HL-60 (cell line): ENCODE measurements at regions not wholly inside any gene's neighbourhood (a gene's known extent, or its start where the extent isn't known, plus 50 kb on each side); places are given as distances from the start of the nearest gene placed in this dataset.

Experiments
- DNase-seq, 2 experiments: peaks; one replicate each; pipeline ENCODE4 v3.0.0-alpha.2; 2010 to 2020; ENCODE audit warnings: low read depth in 1 of 2, low spot score in 1 of 2
- H3K27ac ChIP-seq: fragments of 250-450 bp; sonication (Bioruptor Pico); replicated peaks from 2 replicates; pipeline ENCODE4 v1.5.1; 2020; ENCODE audit warnings: mild to moderate bottlenecking, moderate library complexity
- H3K27me3 ChIP-seq: fragments of 250-450 bp; sonication (Bioruptor Pico); 2 replicates; pipeline ENCODE4 v1.5.1; 2021; ENCODE audit warnings: mild to moderate bottlenecking, moderate library complexity; ENCODE audit not compliant: insufficient read depth, poor library complexity, severe bottlenecking
- H3K4me3 ChIP-seq: replicated peaks from 2 replicates; pipeline ENCODE4 v1.5.1; 2011; ENCODE audit warnings: mild to moderate bottlenecking, control low read depth, low read length; ENCODE audit not compliant: insufficient read depth
- GABPA ChIP-seq: IDR thresholded peaks from 2 replicates; pipeline ENCODE4 v1.6.1; 2012; ENCODE audit warnings: low read depth
- POLR2AphosphoS5 ChIP-seq: IDR thresholded peaks from 2 replicates; pipeline ENCODE4 v1.6.1; 2012; ENCODE audit warnings: low read depth
- SPI1 ChIP-seq: IDR thresholded peaks from 2 replicates; pipeline ENCODE4 v1.6.1; 2012; ENCODE audit warnings: low read depth, mild to moderate bottlenecking, borderline replicate concordance
- TF ChIP-seq, protein P1 (sequence below): IDR thresholded peaks from one replicate; pipeline ENCODE4 v1.5.1; 2011; ENCODE audit warnings: low read length, control low read depth, inconsistent platforms; ENCODE audit not compliant: insufficient read depth
- TF ChIP-seq, protein P2 (sequence below): IDR thresholded peaks from 2 replicates; pipeline ENCODE4 v1.6.1; 2012; ENCODE audit warnings: low read depth; ENCODE audit not compliant: insufficient replicate concordance

DNA sequence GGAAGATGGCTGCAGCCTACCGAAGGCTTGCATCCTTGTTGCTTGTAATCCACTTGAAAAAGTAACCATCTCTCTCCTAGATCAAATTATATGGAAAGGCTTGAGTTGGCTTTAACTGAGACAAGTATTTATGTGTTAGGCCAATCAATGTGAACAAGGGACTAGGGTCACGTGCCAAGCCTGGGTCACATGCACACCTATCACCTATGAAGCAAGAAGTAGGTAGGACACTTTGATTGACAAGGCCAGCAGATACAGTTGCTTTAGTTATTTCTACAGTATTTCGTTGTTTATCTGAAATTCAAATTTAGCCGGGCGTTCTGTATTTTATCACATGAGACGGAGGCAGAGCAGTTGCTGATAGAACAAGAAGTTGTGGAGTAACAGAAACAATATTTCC lies 212.3 kb upstream of the OTX2 start:
- TF ChIP-seq POLR2AphosphoS5 (no peak), GABPA (no peak), SPI1 (no peak)
- TF ChIP-seq, protein P1, sequence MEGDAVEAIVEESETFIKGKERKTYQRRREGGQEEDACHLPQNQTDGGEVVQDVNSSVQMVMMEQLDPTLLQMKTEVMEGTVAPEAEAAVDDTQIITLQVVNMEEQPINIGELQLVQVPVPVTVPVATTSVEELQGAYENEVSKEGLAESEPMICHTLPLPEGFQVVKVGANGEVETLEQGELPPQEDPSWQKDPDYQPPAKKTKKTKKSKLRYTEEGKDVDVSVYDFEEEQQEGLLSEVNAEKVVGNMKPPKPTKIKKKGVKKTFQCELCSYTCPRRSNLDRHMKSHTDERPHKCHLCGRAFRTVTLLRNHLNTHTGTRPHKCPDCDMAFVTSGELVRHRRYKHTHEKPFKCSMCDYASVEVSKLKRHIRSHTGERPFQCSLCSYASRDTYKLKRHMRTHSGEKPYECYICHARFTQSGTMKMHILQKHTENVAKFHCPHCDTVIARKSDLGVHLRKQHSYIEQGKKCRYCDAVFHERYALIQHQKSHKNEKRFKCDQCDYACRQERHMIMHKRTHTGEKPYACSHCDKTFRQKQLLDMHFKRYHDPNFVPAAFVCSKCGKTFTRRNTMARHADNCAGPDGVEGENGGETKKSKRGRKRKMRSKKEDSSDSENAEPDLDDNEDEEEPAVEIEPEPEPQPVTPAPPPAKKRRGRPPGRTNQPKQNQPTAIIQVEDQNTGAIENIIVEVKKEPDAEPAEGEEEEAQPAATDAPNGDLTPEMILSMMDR = no peak
- TF ChIP-seq, protein P2, sequence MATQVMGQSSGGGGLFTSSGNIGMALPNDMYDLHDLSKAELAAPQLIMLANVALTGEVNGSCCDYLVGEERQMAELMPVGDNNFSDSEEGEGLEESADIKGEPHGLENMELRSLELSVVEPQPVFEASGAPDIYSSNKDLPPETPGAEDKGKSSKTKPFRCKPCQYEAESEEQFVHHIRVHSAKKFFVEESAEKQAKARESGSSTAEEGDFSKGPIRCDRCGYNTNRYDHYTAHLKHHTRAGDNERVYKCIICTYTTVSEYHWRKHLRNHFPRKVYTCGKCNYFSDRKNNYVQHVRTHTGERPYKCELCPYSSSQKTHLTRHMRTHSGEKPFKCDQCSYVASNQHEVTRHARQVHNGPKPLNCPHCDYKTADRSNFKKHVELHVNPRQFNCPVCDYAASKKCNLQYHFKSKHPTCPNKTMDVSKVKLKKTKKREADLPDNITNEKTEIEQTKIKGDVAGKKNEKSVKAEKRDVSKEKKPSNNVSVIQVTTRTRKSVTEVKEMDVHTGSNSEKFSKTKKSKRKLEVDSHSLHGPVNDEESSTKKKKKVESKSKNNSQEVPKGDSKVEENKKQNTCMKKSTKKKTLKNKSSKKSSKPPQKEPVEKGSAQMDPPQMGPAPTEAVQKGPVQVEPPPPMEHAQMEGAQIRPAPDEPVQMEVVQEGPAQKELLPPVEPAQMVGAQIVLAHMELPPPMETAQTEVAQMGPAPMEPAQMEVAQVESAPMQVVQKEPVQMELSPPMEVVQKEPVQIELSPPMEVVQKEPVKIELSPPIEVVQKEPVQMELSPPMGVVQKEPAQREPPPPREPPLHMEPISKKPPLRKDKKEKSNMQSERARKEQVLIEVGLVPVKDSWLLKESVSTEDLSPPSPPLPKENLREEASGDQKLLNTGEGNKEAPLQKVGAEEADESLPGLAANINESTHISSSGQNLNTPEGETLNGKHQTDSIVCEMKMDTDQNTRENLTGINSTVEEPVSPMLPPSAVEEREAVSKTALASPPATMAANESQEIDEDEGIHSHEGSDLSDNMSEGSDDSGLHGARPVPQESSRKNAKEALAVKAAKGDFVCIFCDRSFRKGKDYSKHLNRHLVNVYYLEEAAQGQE = no peak

DNA sequence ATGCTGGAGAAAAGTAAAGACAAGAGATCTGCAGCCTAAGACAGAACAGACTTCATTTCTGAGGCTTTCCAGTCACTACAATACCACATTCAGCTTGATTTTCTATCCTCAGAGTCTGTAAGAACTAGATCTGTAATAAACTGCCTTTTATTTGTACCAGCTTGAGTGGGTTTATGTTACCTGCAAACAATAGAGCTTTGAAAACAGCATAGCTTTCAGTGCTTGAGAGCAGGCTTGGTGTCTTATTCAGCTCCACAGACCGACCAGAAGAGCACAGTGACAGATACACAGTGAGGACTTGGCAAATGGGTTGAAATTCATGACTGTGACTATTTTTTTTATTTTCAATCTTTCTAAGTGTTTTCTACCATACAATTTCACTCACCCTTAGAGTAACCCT lies 207.8 kb upstream of the OTX2 start:
- H3K27me3 ChIP-seq = no peaks in the 10 kb centered on the region
- no peak overlapping the region for H3K27ac ChIP-seq
- no peak for TF ChIP-seq POLR2AphosphoS5
- TF ChIP-seq, protein P1 = no peak
- TF ChIP-seq, protein P2 = no peak
- no peak for TF ChIP-seq GABPA
- no peak for DNase-seq
- H3K4me3 ChIP-seq = no peak overlapping the region

More for the DNA sequence above, 212.3 kb upstream of the OTX2 start:
- Histone ChIP-seq H3K4me3 (no peak overlapping the region), H3K27me3 (no peaks in the 10 kb centered on the region), H3K27ac (no peak overlapping the region)
- no peak for DNase-seq

DNA sequence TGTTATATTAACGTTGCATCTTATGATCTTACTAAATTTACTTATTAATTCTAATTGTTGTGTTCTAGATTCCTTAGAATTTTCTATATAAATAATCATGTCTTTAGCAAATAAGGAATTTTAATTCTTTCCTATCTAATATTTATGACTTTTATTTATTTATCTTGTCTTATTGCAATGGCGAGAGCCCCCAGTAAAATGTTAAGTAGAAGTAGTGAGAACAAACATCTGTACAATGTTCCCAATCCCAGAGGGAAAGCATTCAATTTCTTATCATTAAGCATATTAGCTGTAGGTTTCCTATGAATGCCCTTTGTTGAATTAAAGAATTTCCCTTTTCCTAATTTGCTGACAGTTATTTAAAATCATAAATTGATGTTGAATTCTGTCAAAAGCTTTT lies 203.7 kb upstream of the OTX2 start:
- TF ChIP-seq SPI1 (no peak), POLR2AphosphoS5 (no peak), GABPA (no peak)
- TF ChIP-seq, protein P2 = no peak
- TF ChIP-seq, protein P1 = no peak
- Histone ChIP-seq H3K27ac (no peak overlapping the region), H3K27me3 (no peaks in the 10 kb centered on the region), H3K4me3 (no peak overlapping the region)
- no peak for DNase-seq
